ENCODE measurements at regions not wholly inside any gene's neighbourhood (a gene's known extent, or its start where the extent isn't known, plus 50 kb on each side); places are given as distances from the start of the nearest gene placed in this dataset.

DNA sequence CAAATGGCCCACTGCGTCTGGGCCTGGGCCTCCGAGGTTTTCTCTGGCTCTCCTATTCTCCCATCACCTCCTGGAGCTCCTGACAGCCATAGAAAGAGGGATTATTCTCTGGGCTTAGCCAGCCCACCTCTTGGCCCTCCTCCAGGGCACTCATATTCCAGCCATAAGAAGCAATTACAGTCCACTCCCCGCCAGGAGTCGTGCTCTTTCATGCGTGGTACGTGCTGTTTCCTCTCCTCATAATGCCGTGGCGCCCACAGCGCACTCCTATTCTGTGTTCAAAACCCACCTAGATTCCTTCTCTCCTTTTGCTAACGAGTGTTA, 240.8 kb upstream of the ZNF462 start:
- DNase-seq (ENCODE audit: low read depth in 4 of 4, low spot score in 3 of 4): no peak

GRCh38 chr9:106623558-106623957, 239.4 kb upstream of the ZNF462 start:
- DNase-seq (ENCODE audit: low read depth in 4 of 4, low spot score in 3 of 4): no peak

GRCh38 chr9:106625259-106625789, 237.6 kb upstream of the ZNF462 start:
- no peak for DNase-seq (ENCODE audit: low read depth in 4 of 4, low spot score in 3 of 4)

DNA sequence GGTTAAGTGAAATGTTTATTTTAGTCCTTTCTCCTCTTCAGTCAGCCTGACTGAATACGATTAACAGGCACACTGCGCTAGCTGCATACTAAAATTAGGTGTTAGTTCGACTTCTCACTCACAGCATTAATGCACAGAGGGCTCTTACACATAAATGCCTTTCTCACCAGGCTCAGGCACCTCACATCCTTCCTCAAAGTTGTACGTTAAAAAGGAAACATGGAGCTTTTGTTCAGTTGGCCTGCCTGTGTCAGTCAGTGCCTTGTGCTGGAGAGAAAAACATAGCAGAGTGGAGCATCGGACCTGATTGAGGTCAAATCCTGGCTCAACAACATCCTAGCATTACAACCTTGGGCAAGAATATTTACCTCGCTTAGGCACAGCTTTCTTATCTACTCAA, 236.0 kb upstream of the ZNF462 start:
- no peak for DNase-seq (ENCODE audit: low read depth in 4 of 4, low spot score in 3 of 4)

- no peak for DNase-seq (ENCODE audit: low read depth in 4 of 4, low spot score in 3 of 4)
Observed at GRCh38 chr9:106632621-106633020, 230.3 kb upstream of the ZNF462 start.

DNA sequence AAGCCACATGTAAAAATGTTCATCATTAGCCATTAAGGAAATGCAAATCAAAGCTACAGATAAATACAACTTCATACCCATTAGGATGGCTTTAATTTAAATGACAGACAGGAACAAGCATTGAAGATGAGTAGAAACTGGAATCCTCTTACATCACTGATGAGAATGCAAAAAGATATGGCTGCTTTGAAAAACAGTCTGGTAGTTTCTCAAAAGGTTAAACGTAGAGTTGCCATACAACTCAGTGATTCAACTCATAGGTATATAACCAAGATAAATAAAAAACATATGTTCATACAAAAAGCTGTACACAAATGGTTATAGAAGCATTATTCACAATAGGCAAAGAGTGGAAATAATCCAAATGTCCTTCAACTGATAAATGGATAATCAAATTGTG, 228.8 kb upstream of the ZNF462 start:
- no peak for DNase-seq (ENCODE audit: low read depth in 4 of 4, low spot score in 3 of 4)

DNA sequence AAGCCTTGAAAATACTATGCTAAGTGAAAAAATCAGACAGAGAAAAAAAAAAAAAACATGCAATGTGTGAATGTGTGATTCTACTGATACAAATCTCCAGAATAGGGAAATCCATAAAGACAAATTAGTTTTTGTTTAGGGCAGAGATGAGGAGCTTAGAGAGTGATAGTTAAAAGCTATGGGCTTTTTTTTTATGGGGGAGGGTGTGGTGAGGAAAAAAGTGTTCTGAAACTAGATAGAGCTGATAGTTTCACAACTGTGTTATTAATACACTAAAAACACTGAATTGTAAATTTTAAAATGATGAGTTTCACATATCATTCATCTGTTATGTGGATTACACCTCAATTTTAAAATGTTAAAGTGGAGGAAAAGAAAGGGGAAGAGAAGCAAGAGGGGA, 228.3 kb upstream of the ZNF462 start:
- DNase-seq (ENCODE audit: low read depth in 4 of 4, low spot score in 3 of 4): no peak

- DNase-seq (ENCODE audit: low read depth in 4 of 4, low spot score in 3 of 4): peak; percentile 22 to 53 (median 33)
Observed at GRCh38 chr9:106637486-106637885, 225.5 kb upstream of the ZNF462 start.

DNA sequence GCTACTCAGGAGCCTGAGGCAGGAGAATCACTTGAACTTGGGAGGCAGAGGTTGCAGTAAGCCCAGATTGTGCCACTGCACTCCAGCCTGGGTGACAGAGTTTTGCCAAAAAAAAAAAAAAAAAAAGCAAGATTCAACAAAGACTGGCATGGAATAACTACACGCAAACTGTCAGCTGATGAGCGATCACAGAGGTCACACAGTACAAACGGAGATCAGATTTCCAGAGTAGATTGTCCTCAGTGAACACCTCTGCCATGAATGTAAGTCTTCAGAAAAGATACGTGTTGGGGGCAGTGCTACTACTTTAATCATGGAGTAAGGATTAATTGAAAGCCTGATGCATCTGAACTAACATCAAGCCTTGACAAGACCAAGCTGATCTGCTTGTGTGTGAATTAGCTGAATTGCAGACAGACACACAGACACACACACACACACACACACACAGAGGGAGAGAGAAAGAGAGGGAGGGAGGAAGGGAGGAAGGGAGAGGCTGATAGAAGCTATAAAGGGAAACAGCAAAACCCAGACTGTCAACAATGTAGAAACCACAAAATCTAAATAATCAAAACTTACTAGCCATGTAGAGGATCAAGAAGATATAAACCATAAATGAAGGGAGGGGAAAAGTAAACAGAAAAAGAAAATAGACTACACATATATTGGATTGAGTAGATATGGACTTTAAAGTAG, 222.9 kb upstream of the ZNF462 start:
- DNase-seq (ENCODE audit: low read depth in 4 of 4, low spot score in 3 of 4): no peak

DNA sequence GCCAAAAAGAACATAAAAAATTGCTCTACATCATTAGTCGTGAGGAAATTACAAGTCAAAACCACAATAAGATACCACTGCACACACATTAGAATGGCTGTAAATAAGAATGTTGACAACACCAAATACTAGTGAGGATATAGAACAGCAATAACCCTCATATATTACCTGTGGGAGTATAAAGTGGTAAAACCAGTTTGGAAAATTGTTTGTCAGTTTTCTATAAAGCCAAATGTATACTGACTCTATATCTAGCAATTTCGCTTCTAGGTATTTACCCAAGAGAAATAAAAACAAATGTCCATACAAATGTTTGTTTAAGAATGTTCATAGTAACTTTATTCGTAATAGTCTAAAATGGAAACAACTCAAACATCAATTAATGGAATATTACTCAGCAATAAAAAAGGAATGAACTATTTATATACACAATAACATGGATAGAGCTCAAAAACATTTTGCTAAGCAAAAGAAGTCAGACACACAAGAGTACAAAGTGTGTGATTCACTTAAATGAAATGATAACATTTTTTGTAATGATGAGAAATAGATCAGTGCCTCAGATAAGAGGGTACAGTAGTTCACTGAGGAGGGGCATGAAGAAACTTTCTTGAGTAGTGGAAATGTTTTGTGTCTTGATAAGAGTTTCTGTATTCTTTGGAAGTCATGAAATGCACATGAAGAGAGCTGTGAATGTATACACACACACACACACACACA, 219.6 kb upstream of the ZNF462 start:
- DNase-seq (ENCODE audit: low read depth in 4 of 4, low spot score in 3 of 4): no peak

GRCh38 chr9:106644661-106645060, 218.3 kb upstream of the ZNF462 start:
- DNase-seq (ENCODE audit: low read depth in 4 of 4, low spot score in 3 of 4): no peak

GRCh38 chr9:106648799-106649198, 214.2 kb upstream of the ZNF462 start:
- no peak for DNase-seq (ENCODE audit: low read depth in 4 of 4, low spot score in 3 of 4)

DNA sequence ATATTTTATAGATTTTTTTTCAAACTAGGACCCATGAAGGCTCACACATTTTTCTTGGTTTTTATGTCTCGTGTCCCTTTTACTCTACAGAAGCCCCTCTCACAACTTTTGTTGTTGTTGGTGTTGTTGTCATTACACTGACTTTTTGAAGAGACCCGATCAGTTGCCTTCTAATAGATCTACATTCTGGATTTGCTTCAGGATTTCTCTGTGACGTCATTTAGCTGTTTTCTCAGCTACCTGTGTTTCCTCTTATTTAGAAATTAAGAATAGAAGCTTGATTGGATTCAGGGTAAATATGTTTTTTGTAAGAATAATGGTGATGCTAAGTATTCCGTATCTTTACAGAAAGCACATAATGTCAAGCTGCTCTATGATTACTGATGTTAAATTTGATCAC, 213.3 kb upstream of the ZNF462 start:
- no peak for DNase-seq (ENCODE audit: low read depth in 4 of 4, low spot score in 3 of 4)

GRCh38 chr9:106653213-106653612, 209.8 kb upstream of the ZNF462 start:
- no peak for DNase-seq (ENCODE audit: low read depth in 4 of 4, low spot score in 3 of 4)

GRCh38 chr9:106655966-106656365, 207.0 kb upstream of the ZNF462 start:
- no peak for DNase-seq (ENCODE audit: low read depth in 4 of 4, low spot score in 3 of 4)

GRCh38 chr9:106657926-106658325, 205.0 kb upstream of the ZNF462 start:
- DNase-seq (ENCODE audit: low read depth in 4 of 4, low spot score in 3 of 4): no peak

GRCh38 chr9:106668534-106668933, 194.4 kb upstream of the ZNF462 start:
- DNase-seq (ENCODE audit: low read depth in 4 of 4, low spot score in 3 of 4): no peak

DNA sequence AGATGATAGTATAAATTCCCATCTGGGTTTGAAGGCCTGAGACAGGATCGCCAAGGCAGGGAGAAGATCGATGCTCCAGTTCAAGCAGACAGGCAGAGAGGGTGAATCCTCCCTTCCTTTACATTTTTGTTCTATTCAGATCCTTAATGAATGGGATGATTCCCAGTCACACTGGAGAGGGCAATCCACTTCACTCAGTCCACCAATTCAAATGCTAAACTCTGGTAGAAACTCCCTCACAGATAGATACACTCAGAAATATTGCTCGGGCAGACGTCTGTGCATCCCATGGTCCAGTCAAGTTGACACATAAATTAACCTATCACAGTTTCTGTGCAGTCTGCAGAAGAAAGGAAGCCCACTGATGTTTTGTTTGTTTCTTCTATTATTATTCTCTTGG, 193.1 kb upstream of the ZNF462 start:
- no peak for DNase-seq (ENCODE audit: low read depth in 4 of 4, low spot score in 3 of 4)

- no peak for DNase-seq (ENCODE audit: low read depth in 4 of 4, low spot score in 3 of 4)
Observed at GRCh38 chr9:106670418-106670817, 192.5 kb upstream of the ZNF462 start.

GRCh38 chr9:106675780-106676179, 187.2 kb upstream of the ZNF462 start:
- no peak for DNase-seq (ENCODE audit: low read depth in 4 of 4, low spot score in 3 of 4)

GRCh38 chr9:106677374-106677773, 185.6 kb upstream of the ZNF462 start:
- DNase-seq (ENCODE audit: low read depth in 4 of 4, low spot score in 3 of 4): no peak

- no peak for DNase-seq (ENCODE audit: low read depth in 4 of 4, low spot score in 3 of 4)
Observed at GRCh38 chr9:106677830-106678229, 185.1 kb upstream of the ZNF462 start.
